CMK (cell line): ENCODE measurements at regions not wholly inside any gene's neighbourhood (a gene's known extent, or its start where the extent isn't known, plus 50 kb on each side); places are given as distances from the start of the nearest gene placed in this dataset.

Source experiments
- DNase-seq: peaks from one replicate; pipeline ENCODE4 v3.0.0-alpha.2; 2010; ENCODE audit warnings: low read depth

DNA sequence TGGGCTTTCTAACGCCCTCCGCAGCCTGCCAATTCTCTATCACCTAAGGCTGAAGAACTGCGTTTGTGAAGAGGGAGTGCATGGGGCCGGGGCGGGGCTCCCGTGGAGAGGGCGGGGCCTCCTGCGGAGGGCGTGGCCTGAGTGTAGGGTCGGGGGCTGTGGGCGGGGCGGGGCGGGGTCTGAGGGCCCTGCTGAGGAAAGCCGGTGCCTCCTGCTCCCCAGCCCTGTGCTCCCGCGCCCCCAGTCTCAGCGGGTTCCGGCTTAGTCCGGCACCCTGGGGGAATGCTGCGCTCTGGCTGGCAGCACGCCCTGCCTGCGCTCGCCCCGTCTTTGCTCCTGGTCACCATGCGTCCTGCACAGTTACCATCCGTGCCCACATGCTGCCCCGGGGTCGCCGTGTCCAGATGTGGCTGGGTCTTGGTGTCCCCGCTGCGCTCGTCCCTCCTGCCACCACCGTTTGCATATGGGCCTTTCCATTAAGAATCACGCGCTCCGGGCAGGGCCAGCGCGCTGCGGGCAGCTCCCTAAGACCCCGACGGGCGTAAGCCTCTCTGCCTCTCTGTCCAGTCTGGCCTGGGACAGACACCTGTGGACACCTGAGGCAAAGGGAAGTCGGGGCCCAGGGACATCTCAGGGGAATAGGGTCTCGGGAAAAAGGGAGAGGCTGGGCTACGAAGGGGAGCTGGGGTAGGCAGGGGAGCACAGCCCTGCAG, 144.0 kb upstream of the RET start:
- DNase-seq: no peak

DNA sequence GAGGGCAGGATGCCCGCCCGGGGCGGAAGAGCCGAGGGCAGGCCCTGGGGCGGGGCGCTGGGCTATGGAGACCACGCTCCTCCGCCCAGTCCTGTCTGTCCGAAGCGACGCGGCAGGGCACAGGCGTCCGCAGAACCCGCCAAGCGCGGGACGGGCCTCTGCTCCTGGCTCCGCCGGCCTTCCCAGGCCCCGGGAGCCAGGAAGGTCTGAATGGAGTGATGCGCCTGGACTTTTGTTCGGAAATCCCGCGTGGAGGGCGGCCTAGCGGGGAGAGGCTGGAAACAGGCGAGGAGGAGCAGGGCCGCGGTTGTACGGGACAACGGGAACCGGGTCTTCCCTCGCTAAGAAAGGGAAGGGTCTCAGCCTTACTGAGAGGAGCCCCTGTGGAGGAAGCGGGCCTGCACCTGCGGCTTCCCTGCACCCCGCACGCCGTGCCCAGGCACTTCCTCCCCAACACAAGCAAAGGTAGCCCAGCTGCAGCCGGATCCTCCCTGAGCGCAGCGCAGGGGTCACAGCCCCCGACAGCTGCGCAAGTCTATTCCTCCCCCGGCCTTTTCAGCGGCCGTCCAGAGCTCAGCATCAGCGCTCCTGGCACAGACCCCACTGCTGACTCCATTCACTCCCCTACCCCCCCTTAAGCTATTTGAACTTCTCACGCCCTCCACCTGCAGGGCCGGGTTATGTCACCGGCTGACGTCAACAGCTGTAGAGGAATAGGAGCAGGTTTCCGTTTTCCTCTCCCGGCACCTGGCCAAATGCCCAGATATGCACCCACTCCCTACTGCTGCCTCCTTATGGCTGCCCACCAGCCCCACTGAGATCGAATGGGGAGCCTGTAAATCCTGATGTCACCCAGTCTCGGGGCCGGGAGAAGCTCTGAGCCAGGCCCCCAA, 143.2 kb upstream of the RET start:
- no peak for DNase-seq

DNA sequence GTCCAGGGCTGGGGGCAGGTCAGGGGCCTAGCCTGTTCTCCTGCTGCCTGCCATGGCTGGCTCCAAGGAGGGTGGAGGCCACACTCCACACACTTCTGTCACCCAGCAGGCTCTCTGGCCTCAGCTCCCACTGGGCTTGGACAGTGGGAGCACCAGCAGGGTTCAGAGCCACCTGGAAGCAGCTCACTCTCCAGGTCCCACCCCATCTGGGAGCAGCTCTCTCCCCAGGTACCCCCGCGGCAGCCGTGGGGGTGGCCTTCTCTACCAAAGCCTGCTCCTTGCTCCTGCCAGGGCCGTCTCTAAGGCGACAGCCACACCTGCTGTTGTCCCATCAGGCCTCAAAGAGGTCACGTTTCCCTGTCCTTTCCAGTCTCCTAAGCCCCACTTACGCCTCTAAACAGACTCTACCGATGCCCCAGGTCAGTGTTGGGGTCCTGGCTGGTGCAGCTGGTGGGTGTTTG, 142.5 kb upstream of the RET start:
- DNase-seq: no peak

DNA sequence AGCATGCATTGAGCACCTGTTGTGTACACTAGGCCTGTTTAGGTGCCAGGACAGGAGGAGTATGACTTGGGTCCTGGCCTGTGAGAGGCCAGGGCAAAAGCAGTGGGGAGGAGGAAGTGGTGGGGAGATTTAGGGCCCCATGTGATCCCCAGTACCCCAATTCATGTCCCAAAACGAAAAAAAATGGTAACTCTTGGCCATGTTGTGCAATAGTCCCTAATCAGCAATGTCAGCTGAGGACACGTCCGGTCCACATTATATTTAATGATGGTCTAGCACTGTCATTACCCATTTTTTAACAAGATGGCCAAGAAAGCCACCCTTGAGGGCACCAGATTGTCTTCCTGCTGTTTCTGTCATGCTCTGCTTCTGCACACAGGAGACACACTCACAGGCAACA, 142.0 kb upstream of the RET start:
- DNase-seq: no peak

GRCh38 chr10:42935466-42935865, 141.4 kb upstream of the RET start:
- DNase-seq: no peak

GRCh38 chr10:42936580-42936979, 140.3 kb upstream of the RET start:
- no peak for DNase-seq

- no peak for DNase-seq
Measured at GRCh38 chr10:42937048-42937447, 139.8 kb upstream of the RET start.

DNA sequence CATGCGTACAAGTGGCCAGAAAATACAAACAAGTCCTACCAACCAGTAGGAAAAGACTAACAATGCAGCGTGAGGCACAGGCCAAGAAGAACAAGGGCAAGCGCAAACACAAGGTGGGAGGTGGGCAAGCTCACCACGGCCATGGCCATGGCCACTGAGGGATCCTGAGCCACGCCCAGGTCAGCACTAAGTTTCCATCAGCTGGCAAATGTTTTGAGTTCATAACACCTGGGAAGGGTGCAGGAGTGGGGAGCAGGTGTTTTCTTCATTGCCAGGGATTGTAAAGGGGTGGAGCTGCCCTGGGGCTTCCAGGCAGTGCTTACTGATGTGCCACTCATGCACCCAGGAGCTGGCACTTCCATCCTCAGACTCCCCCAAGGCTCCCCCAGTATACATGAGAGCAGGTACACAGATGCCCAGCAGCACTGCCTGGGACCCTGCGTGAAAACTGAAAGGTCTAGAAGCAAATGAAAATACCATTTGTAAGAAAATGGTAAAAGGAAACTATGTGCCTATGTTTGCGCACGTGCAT, 139.2 kb upstream of the RET start:
- no peak for DNase-seq

DNA sequence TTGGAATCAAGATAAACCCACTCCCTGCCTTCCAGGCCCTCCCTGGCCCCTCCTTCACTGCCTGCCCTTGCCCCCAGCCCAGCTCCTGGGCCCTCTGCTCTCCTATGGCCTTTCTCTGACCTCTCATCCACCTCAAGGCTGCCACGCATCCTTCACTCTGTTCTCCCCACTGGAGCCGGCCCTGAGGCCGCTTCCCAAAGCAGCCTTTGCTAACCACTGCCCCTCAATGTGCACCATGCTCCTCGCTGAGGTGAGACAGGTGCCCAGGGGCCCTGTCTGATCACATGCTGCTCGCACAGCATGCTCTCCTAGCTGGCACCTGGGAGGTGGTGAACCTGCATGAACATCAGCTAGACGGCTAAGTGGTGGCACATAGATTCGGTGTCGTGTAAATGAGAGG, 138.5 kb upstream of the RET start:
- no peak for DNase-seq

DNA sequence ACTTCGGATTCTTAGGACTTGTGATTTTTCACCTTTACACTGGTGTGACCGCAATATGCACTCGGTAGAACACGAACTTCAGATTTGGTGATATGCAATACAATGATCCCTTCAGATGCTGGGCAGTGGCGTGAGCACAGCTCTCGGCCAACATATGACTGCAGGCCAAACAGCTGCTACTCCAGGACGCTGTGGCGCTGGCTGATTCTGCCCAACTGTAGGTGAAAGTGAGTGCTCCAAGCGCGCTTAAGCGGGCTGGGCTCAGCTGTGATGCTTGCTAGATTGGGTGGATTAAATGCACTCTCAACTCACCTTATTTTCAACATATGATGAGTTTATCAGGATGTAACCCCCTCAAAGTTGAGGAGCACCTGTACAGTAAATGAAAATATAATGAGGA, 137.6 kb upstream of the RET start:
- no peak for DNase-seq

GRCh38 chr10:42939685-42940366, 137.0 kb upstream of the RET start:
- no peak for DNase-seq

DNA sequence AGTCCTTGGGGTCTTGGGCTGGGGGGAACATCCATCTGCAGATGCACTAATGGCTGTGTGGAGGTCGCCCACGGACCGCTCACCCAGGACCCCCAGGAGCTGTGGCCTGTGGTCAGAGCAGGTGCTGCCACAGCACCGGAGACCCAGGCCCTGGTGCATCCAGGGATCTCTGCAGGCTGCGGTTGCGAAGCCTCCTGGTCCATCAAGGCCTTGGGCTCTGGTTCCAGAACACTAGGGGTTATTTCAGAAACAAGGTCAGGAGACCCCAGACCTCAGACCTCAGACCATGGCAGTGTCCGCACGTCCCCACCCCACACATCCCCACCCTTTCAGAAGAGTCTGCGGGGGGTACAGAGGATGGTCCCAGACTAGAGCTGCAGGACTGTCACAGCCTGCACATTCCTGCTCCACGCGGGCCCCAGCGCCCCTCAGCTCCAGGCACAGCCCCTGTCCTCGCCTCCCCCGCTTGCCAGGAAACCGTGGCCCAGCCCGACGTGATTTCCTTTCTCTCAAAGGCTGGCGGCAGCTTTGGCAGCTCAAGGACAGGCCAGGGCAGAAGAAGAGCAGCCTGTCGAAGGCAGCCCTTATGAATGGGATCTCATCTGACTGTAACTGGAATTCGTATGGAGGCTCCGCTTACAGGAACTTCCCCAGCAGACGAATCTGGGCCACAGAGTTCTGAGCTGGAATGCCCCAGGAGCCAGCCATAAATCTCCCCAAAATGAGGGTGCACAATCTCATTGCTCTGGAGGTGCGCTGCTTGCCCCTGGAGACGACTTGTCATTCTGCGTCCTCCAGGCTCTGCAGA, 136.2 kb upstream of the RET start:
- no peak for DNase-seq

- no peak for DNase-seq
Measured at GRCh38 chr10:42941295-42941644, 135.6 kb upstream of the RET start.

- no peak for DNase-seq
Measured at GRCh38 chr10:42941790-42942189, 135.1 kb upstream of the RET start.

- no peak for DNase-seq
Measured at GRCh38 chr10:42942279-42942950, 134.5 kb upstream of the RET start.

DNA sequence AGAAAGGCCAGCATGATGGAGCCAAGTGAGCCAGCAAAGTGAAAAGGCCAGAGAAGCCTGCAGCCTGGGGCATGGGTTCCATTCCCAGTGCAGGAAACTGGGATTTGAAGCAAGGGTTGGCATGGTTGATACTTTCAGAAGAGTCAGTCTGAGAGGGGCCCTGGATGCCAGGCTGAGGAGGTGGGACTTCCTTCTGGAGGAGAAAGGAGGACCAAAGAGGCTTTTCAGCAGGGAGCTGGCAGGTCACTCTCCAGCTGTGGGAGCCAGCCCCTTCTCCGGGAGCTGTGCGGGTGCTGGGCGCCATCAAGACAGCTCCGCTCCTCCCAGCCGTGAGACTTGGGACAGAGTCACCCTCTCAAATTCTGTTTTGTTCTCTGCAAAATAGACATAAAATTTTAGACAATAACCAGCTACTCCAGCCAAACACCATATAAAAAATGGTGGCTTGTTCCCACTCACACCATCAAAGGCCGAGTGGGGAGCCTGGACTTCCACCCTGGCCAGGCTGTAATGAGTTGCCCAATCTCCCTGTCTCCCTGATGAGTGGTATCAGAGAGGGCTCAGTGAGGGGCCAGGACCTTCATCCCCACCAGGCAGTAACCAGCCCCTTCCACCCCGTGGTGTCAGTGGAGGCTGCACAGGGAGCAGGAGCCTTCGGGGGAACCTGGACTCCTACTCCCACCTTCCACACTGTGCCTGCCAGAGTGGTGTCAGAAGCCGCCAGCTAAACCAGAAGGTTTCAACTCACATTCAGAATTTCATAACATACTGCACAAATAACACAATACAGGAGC, 133.6 kb upstream of the RET start:
- no peak for DNase-seq

DNA sequence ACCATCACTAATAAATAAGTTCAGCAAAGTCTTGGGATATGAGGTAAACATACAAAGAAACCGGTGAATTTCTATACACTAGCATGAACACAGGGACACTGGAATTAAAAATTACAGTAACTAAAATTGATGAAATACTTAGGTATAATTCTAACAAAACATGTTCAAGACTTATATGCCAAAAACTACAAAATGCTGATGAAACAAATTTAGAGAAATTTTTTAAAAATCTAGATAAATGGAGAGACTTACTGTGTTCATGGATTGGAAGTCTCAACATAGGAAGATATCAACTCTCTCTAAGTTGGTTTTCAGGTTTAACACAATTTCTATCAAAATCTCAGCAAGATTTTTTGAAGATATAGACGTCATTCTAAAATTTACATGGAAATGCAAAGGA, 128.8 kb upstream of the RET start:
- DNase-seq: no peak

DNA sequence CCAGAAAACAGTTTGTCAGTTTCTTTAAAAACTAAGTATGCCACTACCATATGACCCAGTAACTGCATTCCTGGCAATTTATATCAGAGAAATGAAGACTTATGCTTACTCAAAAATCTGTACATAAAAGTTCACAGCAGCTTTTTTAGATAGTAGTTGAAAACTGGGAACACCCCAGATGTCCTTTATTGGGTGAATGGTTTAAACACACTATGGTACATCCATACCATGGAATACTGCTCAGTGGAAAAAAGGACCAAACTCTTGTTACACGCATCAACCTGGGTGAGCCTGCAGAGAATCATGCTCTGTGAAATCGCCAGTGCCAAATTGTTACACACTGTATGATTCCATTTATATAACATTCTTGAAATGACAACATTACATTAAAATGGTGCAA, 127.6 kb upstream of the RET start:
- DNase-seq: no peak

DNA sequence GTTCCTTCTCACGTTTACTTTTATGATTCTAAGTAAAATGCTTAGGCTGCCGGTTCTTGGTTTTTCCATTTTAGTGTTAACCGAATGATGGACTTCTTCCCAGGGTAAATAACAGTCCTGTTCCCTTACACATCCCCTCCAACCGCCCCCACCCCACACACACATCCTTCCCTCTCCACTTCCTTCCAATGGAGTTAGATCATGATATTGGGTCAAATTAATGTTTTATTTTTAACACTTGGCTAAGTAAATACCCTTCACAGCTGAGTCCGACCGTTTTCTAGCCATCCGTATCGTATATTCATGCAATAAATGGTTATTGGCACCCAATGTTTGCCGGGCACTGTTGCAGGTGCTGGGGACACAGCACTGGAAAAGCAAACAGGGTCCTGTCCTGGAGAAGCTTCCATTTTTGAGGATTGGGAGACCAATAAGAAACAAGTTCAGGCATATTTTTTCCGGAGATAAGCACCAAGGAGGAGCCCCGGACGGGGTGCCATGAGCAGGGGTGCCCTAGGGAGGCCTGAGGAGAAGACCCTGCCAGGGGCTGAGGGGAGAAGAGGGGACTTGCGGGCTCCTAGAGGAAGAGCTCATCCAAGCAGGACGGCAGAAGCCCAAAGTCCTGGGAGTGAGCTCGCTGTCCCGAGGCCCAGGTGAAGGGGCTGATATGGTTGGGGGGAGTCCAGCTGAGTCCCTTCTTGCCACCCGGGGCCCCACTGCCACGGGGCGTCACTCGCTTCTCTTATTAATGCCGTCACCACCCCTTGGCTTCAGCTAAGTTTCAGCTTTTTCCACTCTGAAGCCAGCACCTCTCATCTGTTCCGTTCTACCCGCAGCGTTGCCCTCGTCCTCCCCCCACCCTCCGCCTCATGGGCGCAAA, 126.0 kb upstream of the RET start:
- DNase-seq: no peak
